Panc1 (cell line): ENCODE measurements at regions not wholly inside any gene's neighbourhood (a gene's known extent, or its start where the extent isn't known, plus 50 kb on each side); places are given as distances from the start of the nearest gene placed in this dataset.

Experiments used
- ATAC-seq: fragments of 200-7000 bp; cut with Tn5 transposase; 2 replicates; pipeline ENCODE4 v1.9.1; 2020; ENCODE audit warnings: mild to moderate bottlenecking, moderate library complexity
- BruUV-seq: library from RNA; stranded (reverse); fragments of 400-500 nt; replicated peaks from 2 replicates; lab custom pipeline; 2021; lab: Mats Ljungman, UMichigan
- CTCF ChIA-PET: fragments of 300-600 bp; sonication (Branson Sonifier 250); formaldehyde crosslinking; loops from one replicate; lab custom pipeline; 2022; ENCODE audit warnings: antibody characterized with exemption; lab: Charles Lee
- POLR2A ChIA-PET: fragments of 300-600 bp; sonication (Branson Sonifier 250); formaldehyde crosslinking; loops from one replicate; lab custom pipeline; 2022; ENCODE audit warnings: antibody characterized with exemption; lab: Charles Lee
- DNase-seq: peaks from one replicate; pipeline ENCODE4 v3.0.0-alpha.2; 2010; ENCODE audit warnings: low read depth, low spot score
- H3K27ac ChIP-seq: 2 replicates; pipeline ENCODE4 v1.5.1; 2011; ENCODE audit warnings: mild to moderate bottlenecking, low read length, inconsistent platforms
- H3K27me3 ChIP-seq: fragments of 200-500 bp; sonication (Bioruptor generic); 2 replicates; pipeline ENCODE4 v1.6.0; 2014; ENCODE audit warnings: low read length, inconsistent platforms; ENCODE audit not compliant: control insufficient read depth, insufficient read depth
- H3K36me3 ChIP-seq: fragments of 200-500 bp; sonication (Bioruptor generic); 2 replicates; pipeline ENCODE4 v1.5.1; 2014; ENCODE audit warnings: inconsistent platforms, mild to moderate bottlenecking, low read length, moderate library complexity; ENCODE audit not compliant: control insufficient read depth, insufficient read depth
- H3K4me1 ChIP-seq: 2 replicates; pipeline ENCODE4 v1.5.1; 2011; ENCODE audit warnings: inconsistent platforms, mild to moderate bottlenecking, low read length, moderate library complexity; ENCODE audit not compliant: control insufficient read depth, insufficient read depth
- H3K4me3 ChIP-seq, 2 experiments: 2 replicates each; pipeline ENCODE4 v1.5.1; 2011 to 2012; ENCODE audit warnings: low read depth in 2 of 2, low read length in 2 of 2, mild to moderate bottlenecking in 2 of 2, inconsistent platforms in 1 of 2, moderate library complexity in 1 of 2
- H3K9me3 ChIP-seq: fragments of 200-500 bp; sonication (Bioruptor generic); 2 replicates; pipeline ENCODE4 v1.5.1; 2014; ENCODE audit warnings: low read depth, mild to moderate bottlenecking, inconsistent platforms, low read length, moderate library complexity; ENCODE audit not compliant: control insufficient read depth, insufficient read depth
- CTCF ChIP-seq: fragments of 450-650 bp; IDR thresholded peaks from 2 replicates; pipeline ENCODE4 v1.5.1; 2017; ENCODE audit warnings: mild to moderate bottlenecking
- POLR2AphosphoS5 ChIP-seq: IDR thresholded peaks from 2 replicates; pipeline ENCODE4 v1.6.1; 2012; ENCODE audit warnings: mild to moderate bottlenecking, low read depth, low read length, moderate library complexity
- REST ChIP-seq, 2 experiments: IDR thresholded peaks; 2 replicates each; pipeline ENCODE4 v1.6.1; 2011 to 2012; ENCODE audit warnings: low read depth in 2 of 2, control low read depth in 1 of 2, low read length in 1 of 2, mild to moderate bottlenecking in 1 of 2, moderate library complexity in 1 of 2; ENCODE audit not compliant: insufficient read depth in 1 of 2
- SIN3A ChIP-seq: IDR thresholded peaks from 2 replicates; pipeline ENCODE4 v1.6.1; 2012; ENCODE audit warnings: low read depth, mild to moderate bottlenecking, low read length, moderate library complexity, borderline replicate concordance; ENCODE audit not compliant: insufficient read depth
- TCF7L2 ChIP-seq: IDR thresholded peaks from 2 replicates; pipeline ENCODE4 v1.6.1; 2011; ENCODE audit warnings: mild to moderate bottlenecking, low read depth, low read length, inconsistent platforms
- in situ Hi-C: cut with HindIII; loops from 2 replicates; pipeline ENCODE4 v1.10.0; 2016; ENCODE audit warnings: low sequenced_read_pairs, low pct_unique_long_range_greater_than_20kb
- intact Hi-C: fragments of 100-400 bp; cut with micrococcal nuclease; formaldehyde crosslinking; loops from one replicate; pipeline ENCODE4 v1.10.0; 2022; ENCODE audit not compliant: unreplicated experiment

GRCh38 chr6:25165800-25166199, 113.4 kb upstream of the CARMIL1 start:
- Histone ChIP-seq H3K4me3 (no peak overlapping the region; a peak in 1 of 4 replicates), H3K27ac (no peak overlapping the region), H3K36me3 (no peaks in the 10 kb centered on the region), H3K27me3 (no peaks in the 10 kb centered on the region), H3K4me1 (no peaks in the 10 kb centered on the region), H3K9me3 (no peaks in the 10 kb centered on the region)
- in situ Hi-C loops (no loop called here), intact Hi-C loops (no loop called here)
- ChIA-PET CTCF (no interaction called here), POLR2A (no interaction called here)
- BruUV-seq, result no TSS peak
- DNase-seq (no peak), ATAC-seq (no peak)
- TF ChIP-seq SIN3A (no peak), POLR2AphosphoS5 (no peak), CTCF (no peak), TCF7L2 (no peak), REST (IDR thresholded peaks at IDR 0.05; ENCODE audit: insufficient read depth in 1 of 2, low read depth in 2 of 2, low read length in 1 of 2) (no peak)

- ATAC-seq (no peak), DNase-seq (no peak)
- no TSS peak for BruUV-seq
- ChIA-PET POLR2A (interaction anchor here (0.6 kb wide), 1 partner anchor 177 kb away, joined by 3 read pairs; no protein-coding TSS in a partner anchor), CTCF (no interaction called here)
- Histone ChIP-seq H3K27ac (no peak overlapping the region), H3K4me1 (no peaks in the 10 kb centered on the region), H3K4me3 (no peak overlapping the region), H3K9me3 (no peaks in the 10 kb centered on the region), H3K27me3 (no peaks in the 10 kb centered on the region), H3K36me3 (no peaks in the 10 kb centered on the region)
- in situ Hi-C loops, result no loop called here
- intact Hi-C loops, result no loop called here
- no peak for TF ChIP-seq CTCF
- no peak for TF ChIP-seq SIN3A
- no peak for TF ChIP-seq REST (IDR thresholded peaks at IDR 0.05; ENCODE audit: insufficient read depth in 1 of 2, low read depth in 2 of 2, low read length in 1 of 2)
- TF ChIP-seq TCF7L2, result no peak
- no peak for TF ChIP-seq POLR2AphosphoS5
These were observed 112.0 kb upstream of the CARMIL1 start for GRCh38 chr6:25166955-25167748.
